SJCRH30 (cell line): ENCODE measurements at regions not wholly inside any gene's neighbourhood (a gene's known extent, or its start where the extent isn't known, plus 50 kb on each side); places are given as distances from the start of the nearest gene placed in this dataset.

ENCODE experiments used
- DNase-seq, 2 experiments: peaks; one replicate each; pipeline ENCODE4 v3.0.0-alpha.2; 2015 to 2020
- H3K27ac ChIP-seq: fragments of 250-450 bp; sonication (Bioruptor Pico); 2 replicates; pipeline ENCODE4 v1.5.1; 2020; ENCODE audit warnings: mild to moderate bottlenecking, moderate library complexity
- H3K27me3 ChIP-seq: fragments of 250-450 bp; sonication (Bioruptor Pico); 2 replicates; pipeline ENCODE4 v1.5.1; 2020; ENCODE audit warnings: mild to moderate bottlenecking, moderate library complexity
- H3K36me3 ChIP-seq: fragments of 250-450 bp; sonication (Bioruptor Pico); 2 replicates; pipeline ENCODE4 v1.5.1; 2020; ENCODE audit warnings: mild to moderate bottlenecking, moderate library complexity
- H3K4me1 ChIP-seq: fragments of 250-450 bp; sonication (Bioruptor Pico); 2 replicates; pipeline ENCODE4 v1.5.1; 2020; ENCODE audit warnings: mild to moderate bottlenecking, moderate library complexity
- H3K4me3 ChIP-seq: fragments of 250-450 bp; sonication (Bioruptor Pico); 2 replicates; pipeline ENCODE4 v1.5.1; 2020; ENCODE audit warnings: mild to moderate bottlenecking, moderate library complexity
- H3K9me3 ChIP-seq: fragments of 250-450 bp; sonication (Bioruptor Pico); replicated peaks from 2 replicates; pipeline ENCODE4 v1.5.1; 2020; ENCODE audit warnings: mild to moderate bottlenecking, moderate library complexity

DNA sequence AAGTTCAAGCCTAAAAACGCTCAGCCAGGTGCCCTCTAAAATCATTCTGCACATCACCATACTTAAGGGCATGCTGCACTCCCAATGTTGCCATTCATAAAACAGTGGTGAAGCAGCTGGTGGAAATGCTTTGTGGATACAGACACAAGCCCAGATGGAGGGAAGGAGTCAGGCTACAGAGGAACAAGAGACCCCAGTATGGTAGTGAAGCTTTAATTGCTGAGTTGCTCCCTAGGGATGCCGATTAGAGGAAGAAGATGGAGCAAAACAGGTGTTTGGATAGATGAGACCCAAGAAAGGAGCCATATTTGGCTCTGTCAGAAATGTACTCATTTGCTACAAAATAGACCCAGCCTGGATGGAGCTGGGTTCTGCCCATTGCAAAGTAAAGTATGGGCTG lies 230.5 kb downstream of the NSG2 start:
- Histone ChIP-seq H3K27ac (no peak overlapping the region), H3K27me3 (no peaks in the 10 kb centered on the region), H3K36me3 (no peaks in the 10 kb centered on the region), H3K4me3 (no peak overlapping the region), H3K4me1 (no peaks in the 10 kb centered on the region), H3K9me3 (no peaks in the 10 kb centered on the region)
- peak; percentile 12 to 59 for DNase-seq

DNA sequence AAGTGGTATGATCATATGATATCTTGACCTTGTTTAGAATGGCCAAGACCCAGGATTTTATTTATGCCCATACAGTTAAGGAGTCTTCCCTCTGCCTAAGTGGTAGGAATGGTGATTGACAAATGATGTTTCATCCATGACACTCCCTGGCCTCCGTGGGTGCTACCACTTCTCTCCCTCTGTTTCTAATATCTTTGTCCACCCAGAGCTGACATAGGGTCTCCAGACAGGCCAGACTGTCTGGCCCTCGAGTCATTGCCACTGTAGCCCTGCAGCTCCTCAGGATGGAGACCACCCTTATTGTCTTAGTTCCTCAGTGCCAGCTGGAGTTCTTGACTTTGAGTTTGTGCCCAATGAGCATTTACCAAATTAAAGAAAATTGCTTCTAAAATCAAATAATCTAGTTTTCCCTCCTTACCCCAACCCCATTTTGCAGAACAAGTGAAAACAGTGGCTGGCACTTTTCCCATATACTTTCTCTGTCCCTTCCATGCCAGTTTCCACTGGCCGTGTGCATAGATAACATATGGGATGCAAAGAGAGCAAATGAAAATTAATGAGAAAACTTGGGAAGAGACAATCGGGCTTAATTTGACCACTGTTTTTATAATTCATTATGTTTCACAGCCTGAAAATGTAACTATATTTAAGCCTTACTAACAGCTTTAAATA lies 235.7 kb downstream of the NSG2 start:
- Histone ChIP-seq H3K36me3 (no peaks in the 10 kb centered on the region), H3K27me3 (no peaks in the 10 kb centered on the region), H3K4me1 (no peaks in the 10 kb centered on the region), H3K27ac (no peak overlapping the region), H3K9me3 (no peaks in the 10 kb centered on the region), H3K4me3 (no peak overlapping the region)
- no peak for DNase-seq

DNA sequence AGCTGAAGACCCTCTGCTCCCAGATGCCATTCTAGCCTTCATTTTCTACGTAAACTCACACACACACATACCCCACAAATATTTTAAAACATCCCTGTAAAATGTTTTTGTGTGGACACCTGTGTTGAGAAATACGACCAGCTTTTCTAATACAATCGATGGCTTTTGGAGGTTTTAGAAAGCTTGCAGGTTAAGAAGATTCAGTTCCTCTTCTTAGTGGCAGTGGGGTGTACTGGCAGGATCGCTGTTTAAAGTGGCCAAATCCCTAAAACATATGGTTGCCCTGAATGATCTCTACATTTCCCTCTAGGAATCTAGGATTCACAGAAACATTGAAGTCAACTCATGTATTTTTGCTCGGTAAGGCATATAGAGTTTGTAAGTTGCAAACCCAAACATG lies 236.3 kb downstream of the NSG2 start:
- no peaks in the 10 kb centered on the region for H3K9me3 ChIP-seq
- H3K27me3 ChIP-seq, result no peaks in the 10 kb centered on the region
- H3K36me3 ChIP-seq, result no peaks in the 10 kb centered on the region
- no peaks in the 10 kb centered on the region for H3K4me1 ChIP-seq
- no peak overlapping the region for H3K27ac ChIP-seq
- H3K4me3 ChIP-seq, result no peak overlapping the region
- DNase-seq, result no peak

DNA sequence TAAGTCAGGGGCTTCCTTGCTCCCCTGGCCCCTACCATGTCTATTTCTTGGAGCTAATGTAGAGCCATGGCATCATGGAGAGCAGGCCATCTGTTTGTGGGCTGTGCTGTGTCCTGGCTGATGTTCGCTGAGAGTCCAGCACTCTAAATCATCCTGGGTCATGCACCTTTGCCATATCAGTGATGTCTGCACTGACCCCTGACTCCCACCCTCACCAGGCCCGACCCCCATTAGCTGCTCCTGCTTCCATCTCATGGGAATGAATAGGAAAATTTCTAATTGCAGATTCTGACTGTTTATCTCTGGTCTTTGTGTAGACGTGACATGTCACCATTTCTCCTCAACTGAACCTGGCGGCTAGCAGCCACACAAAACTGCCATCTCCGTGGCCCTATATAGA lies 236.9 kb downstream of the NSG2 start:
- no peak for DNase-seq

DNA sequence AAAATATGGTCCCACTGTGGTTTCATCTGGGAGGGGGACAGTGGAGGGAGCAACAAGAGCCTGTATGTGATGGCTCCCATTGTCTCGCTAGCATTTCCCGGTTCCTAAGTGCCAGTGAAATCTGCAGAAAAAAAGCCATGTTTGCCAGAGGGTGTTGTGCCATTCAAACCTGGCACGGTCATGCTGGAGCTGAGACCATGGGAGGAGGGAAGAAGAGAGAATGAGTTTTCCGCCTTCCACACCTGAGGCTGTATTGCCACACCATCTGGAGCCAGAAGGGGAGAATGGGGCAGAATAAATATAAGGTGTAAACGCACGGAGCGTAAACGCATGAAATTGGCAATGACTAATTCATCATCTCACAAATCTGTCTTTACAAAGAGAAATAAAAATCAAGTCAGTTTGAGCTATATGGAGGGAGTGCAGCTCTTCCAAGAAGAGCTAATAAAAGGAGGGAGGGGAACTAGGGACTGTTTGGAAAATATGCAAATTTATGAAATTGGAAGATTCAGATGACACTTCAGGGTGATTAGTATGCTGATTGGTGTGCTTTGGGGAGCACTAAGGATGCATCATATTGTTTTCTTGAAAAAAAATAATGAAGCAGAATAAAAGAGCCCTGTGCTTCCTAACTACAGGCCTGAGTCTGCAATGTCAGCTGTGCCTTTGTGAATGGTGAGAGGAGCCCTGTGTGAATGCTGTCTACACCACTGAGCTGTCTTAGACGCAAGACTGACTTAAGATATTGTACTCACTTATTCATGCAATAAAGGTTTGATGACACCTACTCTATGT lies 237.9 kb downstream of the NSG2 start:
- Histone ChIP-seq H3K27ac (no peak overlapping the region), H3K4me3 (no peak overlapping the region), H3K27me3 (no peaks in the 10 kb centered on the region), H3K9me3 (no peaks in the 10 kb centered on the region), H3K36me3 (no peaks in the 10 kb centered on the region), H3K4me1 (no peaks in the 10 kb centered on the region)
- no peak for DNase-seq

More for the DNA sequence above, 236.9 kb downstream of the NSG2 start:
- Histone ChIP-seq H3K4me1 (no peaks in the 10 kb centered on the region), H3K4me3 (no peak overlapping the region), H3K27ac (no peak overlapping the region), H3K27me3 (no peaks in the 10 kb centered on the region), H3K9me3 (no peaks in the 10 kb centered on the region), H3K36me3 (no peaks in the 10 kb centered on the region)

DNA sequence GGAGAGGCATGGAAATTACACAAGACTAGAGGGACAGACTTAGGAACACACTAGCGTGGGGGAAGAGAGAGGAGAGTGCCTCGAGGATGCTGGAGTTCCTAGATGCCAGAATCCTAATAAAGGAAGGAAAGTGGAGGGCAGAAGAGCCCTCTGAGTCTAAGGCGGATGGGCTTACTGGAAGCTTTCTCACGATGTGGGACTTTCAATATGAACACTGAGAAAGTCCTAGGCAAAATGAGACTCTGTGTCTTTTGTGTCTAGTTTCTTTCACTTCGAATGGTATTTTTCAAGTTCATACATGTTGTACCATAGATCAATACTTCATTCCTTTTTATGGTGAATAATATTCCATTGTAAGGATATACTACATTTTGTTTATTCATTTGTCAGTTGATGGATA lies 239.4 kb downstream of the NSG2 start:
- Histone ChIP-seq H3K27ac (no peak overlapping the region), H3K27me3 (no peaks in the 10 kb centered on the region), H3K9me3 (no peaks in the 10 kb centered on the region), H3K36me3 (no peaks in the 10 kb centered on the region), H3K4me1 (no peaks in the 10 kb centered on the region), H3K4me3 (no peak overlapping the region)
- no peak for DNase-seq

DNA sequence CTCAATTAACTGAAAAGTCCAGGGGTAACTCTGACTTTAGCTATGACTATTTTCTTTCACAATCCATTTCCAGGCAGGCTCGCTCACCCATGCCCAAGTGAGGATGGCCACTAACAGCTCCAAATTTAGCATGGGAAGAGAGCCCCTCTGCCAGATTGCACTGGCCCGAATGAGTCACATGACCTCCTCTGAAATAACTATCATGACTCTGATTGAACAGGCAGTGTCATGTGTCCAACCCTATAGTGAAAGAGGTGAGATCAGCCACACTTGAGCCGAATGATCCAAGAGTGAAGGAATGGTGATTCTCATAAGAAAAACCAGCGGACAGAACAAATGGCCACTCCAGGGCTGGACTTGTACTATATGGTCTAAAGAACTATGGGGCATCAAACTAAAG lies 242.3 kb downstream of the NSG2 start:
- Histone ChIP-seq H3K27me3 (no peaks in the 10 kb centered on the region), H3K4me3 (no peak overlapping the region), H3K4me1 (no peaks in the 10 kb centered on the region), H3K9me3 (no peaks in the 10 kb centered on the region), H3K27ac (no peak overlapping the region), H3K36me3 (no peaks in the 10 kb centered on the region)
- no peak for DNase-seq

DNA sequence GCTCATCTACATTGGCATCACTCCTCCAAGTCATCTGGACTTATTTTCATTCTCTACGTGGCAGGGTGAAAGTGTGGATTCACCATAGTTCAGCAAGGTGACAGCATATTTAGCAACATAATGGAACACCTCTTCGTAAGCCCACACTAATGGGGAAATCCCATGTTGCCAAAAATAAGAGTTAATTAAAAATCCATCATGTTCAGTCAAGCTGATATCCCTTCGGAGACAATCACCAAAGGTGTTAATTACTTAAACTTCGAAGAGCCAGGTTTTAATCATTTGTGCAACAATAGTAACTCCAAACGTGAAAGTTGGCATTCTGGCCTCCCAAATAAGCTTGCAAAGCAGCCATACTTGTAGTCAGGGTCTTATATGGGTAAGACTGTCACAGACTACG lies 242.9 kb downstream of the NSG2 start:
- Histone ChIP-seq H3K36me3 (no peaks in the 10 kb centered on the region), H3K4me3 (no peak overlapping the region), H3K27me3 (no peaks in the 10 kb centered on the region), H3K4me1 (no peaks in the 10 kb centered on the region), H3K9me3 (no peaks in the 10 kb centered on the region), H3K27ac (no peak overlapping the region)
- DNase-seq, result no peak

DNA sequence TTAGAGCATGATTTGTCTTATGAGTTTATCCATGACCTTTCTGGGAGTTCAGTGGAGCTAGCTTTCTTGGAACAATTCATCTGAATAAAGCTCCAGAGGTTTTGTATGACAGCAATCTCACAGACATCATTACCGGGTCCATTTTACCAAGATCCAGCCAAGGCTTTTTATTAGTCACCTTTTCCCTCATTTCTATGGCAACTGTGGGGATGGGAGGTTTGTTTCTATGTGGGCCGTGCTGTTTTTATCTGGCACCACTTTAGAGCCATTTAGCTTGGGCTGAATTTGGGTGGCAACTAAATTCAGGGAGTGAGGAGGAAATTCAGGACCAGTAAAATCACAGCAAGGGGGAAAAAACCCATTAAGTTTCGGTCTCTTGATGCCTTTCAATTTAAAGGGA lies 245.7 kb downstream of the NSG2 start:
- Histone ChIP-seq H3K27me3 (no peaks in the 10 kb centered on the region), H3K36me3 (no peaks in the 10 kb centered on the region), H3K27ac (no peak overlapping the region), H3K9me3 (no peaks in the 10 kb centered on the region), H3K4me1 (no peaks in the 10 kb centered on the region), H3K4me3 (no peak overlapping the region)
- no peak for DNase-seq

DNA sequence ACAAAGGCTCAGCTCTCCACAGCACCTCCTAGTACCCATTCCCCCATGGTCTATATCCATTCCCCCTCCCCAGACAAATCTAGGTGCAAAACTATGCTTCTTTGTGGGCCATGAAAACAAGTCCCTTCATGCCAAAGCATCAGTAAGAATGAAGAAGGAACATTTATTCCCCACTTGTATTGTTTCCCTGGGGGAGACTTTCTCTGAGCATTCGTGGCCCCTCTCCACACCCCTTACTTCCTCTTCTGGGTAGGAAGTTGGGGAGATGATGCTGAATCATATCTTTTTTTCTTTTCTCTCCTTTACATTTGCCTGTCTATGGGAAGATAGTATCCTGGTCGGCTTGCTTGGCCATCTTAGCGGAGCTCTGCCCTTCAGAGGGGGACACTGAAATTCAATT lies 246.8 kb downstream of the NSG2 start:
- H3K9me3 ChIP-seq, result no peaks in the 10 kb centered on the region; the same call in 1 of the 2 replicates
- H3K27ac ChIP-seq, result no peak overlapping the region
- no peaks in the 10 kb centered on the region for H3K4me1 ChIP-seq
- H3K4me3 ChIP-seq, result no peak overlapping the region
- no peaks in the 10 kb centered on the region for H3K27me3 ChIP-seq
- no peaks in the 10 kb centered on the region for H3K36me3 ChIP-seq
- DNase-seq, result peak in 1 of 2 experiments; percentile 14

DNA sequence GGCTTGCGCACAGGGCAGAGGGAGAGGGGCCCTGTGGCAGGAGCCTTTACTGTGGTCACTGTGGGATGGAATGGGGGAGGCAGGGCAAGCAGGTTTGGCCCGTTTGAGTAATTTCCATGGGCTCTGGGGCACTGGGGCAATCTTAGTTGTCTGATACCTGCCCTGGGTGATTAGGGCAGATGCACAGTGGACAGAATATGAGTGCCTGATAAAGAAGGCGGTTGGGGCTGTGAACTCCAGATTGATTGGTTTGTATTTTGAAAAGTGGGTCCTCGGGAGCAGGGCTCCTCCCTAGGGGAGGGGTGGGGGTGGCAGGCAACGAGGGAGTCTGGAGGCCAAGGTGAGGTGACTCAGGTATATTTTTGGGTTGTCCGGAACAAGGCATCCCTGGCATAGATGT lies 247.5 kb downstream of the NSG2 start:
- H3K4me3 ChIP-seq, result no peak overlapping the region
- H3K27me3 ChIP-seq, result no peaks in the 10 kb centered on the region
- no peak for DNase-seq
- H3K4me1 ChIP-seq, result no peaks in the 10 kb centered on the region
- H3K36me3 ChIP-seq, result no peaks in the 10 kb centered on the region
- H3K9me3 ChIP-seq, result no peaks in the 10 kb centered on the region; the same call in 1 of the 2 replicates
- no peak overlapping the region for H3K27ac ChIP-seq

DNA sequence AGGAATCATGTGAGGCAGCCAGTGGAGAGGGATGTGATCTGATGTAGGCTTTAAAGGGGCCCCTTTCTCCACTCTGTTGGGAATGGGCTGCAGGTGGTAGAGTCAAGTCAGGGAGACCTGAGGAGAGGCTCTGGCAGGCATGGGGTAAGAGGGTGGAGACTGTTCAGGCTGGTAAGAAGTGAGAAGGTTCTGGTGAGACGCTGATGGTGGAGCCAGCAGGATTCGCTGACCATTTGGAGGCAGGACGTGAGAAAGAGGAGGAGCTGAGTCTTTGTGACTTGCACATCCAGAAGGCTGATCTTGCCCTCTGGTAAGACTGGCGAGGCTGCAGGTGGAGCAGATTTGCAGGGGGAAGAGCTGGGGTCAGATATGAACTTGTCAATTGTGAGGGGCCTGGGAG lies 248.0 kb downstream of the NSG2 start:
- Histone ChIP-seq H3K36me3 (no peaks in the 10 kb centered on the region), H3K27ac (no peak overlapping the region), H3K9me3 (no peaks in the 10 kb centered on the region; the same call in 1 of the 2 replicates), H3K4me1 (no peaks in the 10 kb centered on the region), H3K27me3 (no peaks in the 10 kb centered on the region), H3K4me3 (no peak overlapping the region)
- no peak for DNase-seq

DNA sequence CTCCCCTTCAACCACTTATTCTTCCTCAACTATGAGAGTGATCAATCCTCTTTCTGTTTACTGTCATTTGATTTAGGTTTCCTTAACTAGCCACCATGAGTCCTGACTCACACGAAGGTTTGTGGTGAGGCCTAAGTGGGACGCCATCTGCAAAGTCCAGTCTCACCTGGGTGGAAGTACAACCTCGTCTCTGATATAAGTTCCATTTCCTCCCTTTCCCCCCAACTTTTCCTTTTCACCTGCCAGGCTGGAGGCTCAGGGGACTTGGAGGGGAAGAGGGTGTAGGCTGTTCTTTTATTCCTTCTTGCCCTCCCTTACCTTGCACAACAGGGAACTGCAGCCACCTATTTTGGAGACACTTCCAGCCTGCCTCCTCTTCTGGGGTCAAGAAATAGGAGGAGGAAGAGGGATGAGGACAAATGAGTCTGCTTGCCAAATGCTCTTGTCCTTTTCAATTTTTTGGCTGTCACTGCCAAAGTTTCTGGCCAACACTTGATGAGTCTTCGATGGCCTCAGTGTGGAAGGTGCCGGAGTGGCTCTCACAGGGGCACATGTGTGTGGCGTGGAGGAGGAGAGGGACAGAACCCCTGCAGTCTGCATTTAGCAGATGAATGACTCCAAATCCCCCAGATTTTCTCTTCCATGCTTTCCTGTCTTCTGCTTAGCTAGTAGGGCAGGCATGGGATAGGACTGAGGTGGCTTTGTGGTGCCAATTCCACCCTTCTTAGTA lies 249.6 kb downstream of the NSG2 start:
- Histone ChIP-seq H3K36me3 (no peaks in the 10 kb centered on the region), H3K4me3 (no peak overlapping the region), H3K4me1 (no peaks in the 10 kb centered on the region), H3K9me3 (no peaks in the 10 kb centered on the region; the same call in 1 of the 2 replicates), H3K27me3 (no peaks in the 10 kb centered on the region), H3K27ac (no peak overlapping the region)
- no peak for DNase-seq

DNA sequence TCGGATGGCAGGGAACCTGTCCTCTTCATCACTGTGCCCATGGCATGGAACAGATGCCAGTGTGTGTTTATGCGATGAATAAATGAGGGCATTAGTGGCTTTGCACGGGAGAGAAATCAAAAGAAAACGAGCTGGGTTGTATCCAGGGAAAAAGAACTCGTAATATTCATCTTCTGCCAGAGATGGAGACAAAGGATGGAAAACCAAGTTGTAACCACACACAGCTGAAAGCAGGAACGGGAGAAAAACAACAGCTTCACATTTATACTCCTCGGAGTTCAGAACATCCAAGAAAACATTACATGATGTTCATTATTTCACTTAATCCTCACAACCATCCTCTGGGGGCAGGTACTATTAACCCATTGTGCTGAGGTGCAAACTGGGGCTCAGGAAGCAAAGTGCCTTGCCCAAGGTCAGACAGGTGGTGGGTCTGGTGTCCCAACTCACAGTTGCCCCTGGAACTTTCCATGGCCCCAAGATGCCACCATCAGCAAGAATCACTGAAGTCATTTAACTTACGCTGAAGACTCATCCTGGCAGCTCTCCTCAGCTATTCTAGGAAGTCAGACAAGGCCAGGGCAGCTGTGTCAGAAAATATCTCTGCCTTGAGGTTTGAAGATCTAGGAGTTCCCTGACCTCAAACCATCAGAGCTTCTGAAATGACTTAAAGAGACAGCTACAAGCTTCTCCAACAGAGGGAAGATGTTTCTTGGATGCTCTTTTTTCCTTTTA lies 250.4 kb downstream of the NSG2 start:
- H3K27me3 ChIP-seq, result no peaks in the 10 kb centered on the region
- no peak for DNase-seq
- no peak overlapping the region for H3K4me3 ChIP-seq
- H3K36me3 ChIP-seq, result no peaks in the 10 kb centered on the region
- no peak overlapping the region for H3K27ac ChIP-seq
- H3K9me3 ChIP-seq, result no peaks in the 10 kb centered on the region; the same call in 1 of the 2 replicates
- no peaks in the 10 kb centered on the region for H3K4me1 ChIP-seq
